Stimulated activated naive CD8-positive, alpha-beta T cell treated with anti-CD3 and anti-CD28 coated beads, Interleukin-15, amount 100 ng/mL, for 72 hours (primary cell): ENCODE measurements at regions not wholly inside any gene's neighbourhood (a gene's known extent, or its start where the extent isn't known, plus 50 kb on each side); places are given as distances from the start of the nearest gene placed in this dataset.

ENCODE experiments used
- ATAC-seq: fragments of 150-1000 bp; cut with Tn5 transposase; 2 replicates; pipeline ENCODE4 v1.10.0; 2021; ENCODE audit warnings: mild to moderate bottlenecking, moderate library complexity
- DNase-seq, 2 donors: peaks; one replicate each; pipeline ENCODE4 v3.0.0; 2021 to 2022
- H3K27ac Mint-ChIP-seq, 2 donors: one replicate each; pipeline ENCODE4 v1.8.0; 2022; ENCODE audit warnings: mild to moderate bottlenecking in 2 of 2, mixed read lengths in 2 of 2, moderate library complexity in 2 of 2
- H3K27me3 Mint-ChIP-seq: one replicate; pipeline ENCODE4 v1.8.0; 2022; ENCODE audit warnings: mixed read lengths
- H3K4me1 Mint-ChIP-seq: one replicate; pipeline ENCODE4 v1.8.0; 2022; ENCODE audit warnings: mild to moderate bottlenecking, mixed read lengths
- H3K4me3 Mint-ChIP-seq, 2 donors: one replicate each; pipeline ENCODE4 v1.8.0; 2022; ENCODE audit warnings: mild to moderate bottlenecking in 2 of 2, mixed read lengths in 2 of 2, moderate library complexity in 1 of 2
- H3K9me3 Mint-ChIP-seq, 2 donors: one replicate each; pipeline ENCODE4 v1.8.0; 2022; ENCODE audit warnings: mixed read lengths in 2 of 2

- DNase-seq: no peak
- no peak overlapping the region for H3K4me3 Mint-ChIP-seq
- ATAC-seq: no peak
- no peaks in the 10 kb centered on the region for H3K9me3 Mint-ChIP-seq
- H3K27ac Mint-ChIP-seq: no peak overlapping the region
- no peaks in the 10 kb centered on the region for H3K4me1 Mint-ChIP-seq
- peaks cover 11% of the 10 kb centered on the region for H3K27me3 Mint-ChIP-seq
These were observed 98.7 kb upstream of the KIT start for GRCh38 chr4:54558889-54559677.

GRCh38 chr4:54560513-54560912 lies 97.2 kb upstream of the KIT start:
- Mint-ChIP-seq H3K4me3 (no peak overlapping the region), H3K4me1 (no peaks in the 10 kb centered on the region), H3K9me3 (no peaks in the 10 kb centered on the region), H3K27ac (no peak overlapping the region), H3K27me3 (peaks cover 11% of the 10 kb centered on the region)
- DNase-seq (no peak), ATAC-seq (no peak)

GRCh38 chr4:54561940-54562339 lies 95.8 kb upstream of the KIT start:
- Mint-ChIP-seq H3K4me3 (no peak overlapping the region), H3K9me3 (no peaks in the 10 kb centered on the region), H3K4me1 (peaks cover 9% of the 10 kb centered on the region), H3K27me3 (peaks cover 11% of the 10 kb centered on the region), H3K27ac (no peak overlapping the region)
- ATAC-seq (no peak), DNase-seq (no peak)

GRCh38 chr4:54566608-54567007 lies 91.1 kb upstream of the KIT start:
- H3K27ac Mint-ChIP-seq: peak overlapping the region in 1 of 2 donors; percentile 62
- ATAC-seq (no peak), DNase-seq (no peak)
- no peaks in the 10 kb centered on the region for H3K9me3 Mint-ChIP-seq
- peaks cover 10% of the 10 kb centered on the region for H3K4me1 Mint-ChIP-seq
- H3K4me3 Mint-ChIP-seq: no peak overlapping the region
- peaks cover 4% of the 10 kb centered on the region for H3K27me3 Mint-ChIP-seq

- no peak for ATAC-seq
- H3K27ac Mint-ChIP-seq: no peak overlapping the region
These were observed 90.4 kb upstream of the KIT start for GRCh38 chr4:54567327-54567726.

GRCh38 chr4:54568184-54568583 lies 89.6 kb upstream of the KIT start:
- H3K4me3 Mint-ChIP-seq: no peak overlapping the region
- H3K4me1 Mint-ChIP-seq: peaks cover 10% of the 10 kb centered on the region
- no peak for DNase-seq
- H3K9me3 Mint-ChIP-seq: no peaks in the 10 kb centered on the region
- ATAC-seq: no peak
- peaks cover 6% of the 10 kb centered on the region for H3K27me3 Mint-ChIP-seq
- H3K27ac Mint-ChIP-seq: no peak overlapping the region

More at GRCh38 chr4:54567327-54567726, 90.4 kb upstream of the KIT start:
- peaks cover 6% of the 10 kb centered on the region for H3K27me3 Mint-ChIP-seq
- no peak overlapping the region for H3K4me3 Mint-ChIP-seq
- no peaks in the 10 kb centered on the region for H3K9me3 Mint-ChIP-seq
- DNase-seq: no peak
- H3K4me1 Mint-ChIP-seq: peaks cover 10% of the 10 kb centered on the region

GRCh38 chr4:54570822-54571221 lies 86.9 kb upstream of the KIT start:
- Mint-ChIP-seq H3K27me3 (peaks cover 14% of the 10 kb centered on the region), H3K9me3 (no peaks in the 10 kb centered on the region), H3K4me3 (no peak overlapping the region), H3K4me1 (peaks cover 10% of the 10 kb centered on the region), H3K27ac (peak overlapping the region in 1 of 2 donors; percentile 70)
- DNase-seq (no peak), ATAC-seq (no peak)

GRCh38 chr4:54571293-54572151 lies 86.2 kb upstream of the KIT start:
- Mint-ChIP-seq H3K27me3 (peaks cover 14% of the 10 kb centered on the region), H3K4me1 (peaks cover 5% of the 10 kb centered on the region), H3K4me3 (no peak overlapping the region), H3K9me3 (no peaks in the 10 kb centered on the region), H3K27ac (peak overlapping the region in 1 of 2 donors; percentile 39)
- DNase-seq: no peak
- ATAC-seq: no peak

- no peak overlapping the region for H3K4me3 Mint-ChIP-seq
- DNase-seq (no peak), ATAC-seq (no peak)
- H3K9me3 Mint-ChIP-seq: no peaks in the 10 kb centered on the region
- H3K4me1 Mint-ChIP-seq: no peaks in the 10 kb centered on the region
- H3K27me3 Mint-ChIP-seq: peaks cover 14% of the 10 kb centered on the region
- no peak overlapping the region for H3K27ac Mint-ChIP-seq
These were observed 85.6 kb upstream of the KIT start for GRCh38 chr4:54572152-54572542.

- Mint-ChIP-seq H3K27me3 (peaks cover 25% of the 10 kb centered on the region), H3K4me1 (no peaks in the 10 kb centered on the region), H3K27ac (no peak overlapping the region), H3K9me3 (no peaks in the 10 kb centered on the region), H3K4me3 (no peak overlapping the region)
- DNase-seq (no peak), ATAC-seq (no peak)
These were observed 83.3 kb upstream of the KIT start for GRCh38 chr4:54574500-54574899.

- peaks cover 33% of the 10 kb centered on the region for H3K27me3 Mint-ChIP-seq
- no peaks in the 10 kb centered on the region for H3K4me1 Mint-ChIP-seq
- no peaks in the 10 kb centered on the region for H3K9me3 Mint-ChIP-seq
- DNase-seq (no peak), ATAC-seq (no peak)
- no peak overlapping the region for H3K27ac Mint-ChIP-seq
- no peak overlapping the region for H3K4me3 Mint-ChIP-seq
These were observed 81.8 kb upstream of the KIT start for GRCh38 chr4:54575919-54576318.

GRCh38 chr4:54581807-54582206 lies 76.0 kb upstream of the KIT start:
- no peaks in the 10 kb centered on the region for H3K4me1 Mint-ChIP-seq
- ATAC-seq: no peak
- no peak for DNase-seq
- H3K27me3 Mint-ChIP-seq: peaks cover 33% of the 10 kb centered on the region
- H3K4me3 Mint-ChIP-seq: no peak overlapping the region
- no peaks in the 10 kb centered on the region for H3K9me3 Mint-ChIP-seq
- no peak overlapping the region for H3K27ac Mint-ChIP-seq

GRCh38 chr4:54585321-54586000 lies 72.3 kb upstream of the KIT start:
- no peak for DNase-seq
- peaks cover 15% of the 10 kb centered on the region for H3K27me3 Mint-ChIP-seq
- no peaks in the 10 kb centered on the region for H3K4me1 Mint-ChIP-seq
- no peak for ATAC-seq
- H3K27ac Mint-ChIP-seq: no peak overlapping the region
- H3K9me3 Mint-ChIP-seq: no peaks in the 10 kb centered on the region
- H3K4me3 Mint-ChIP-seq: no peak overlapping the region

GRCh38 chr4:54586320-54586955 lies 71.3 kb upstream of the KIT start:
- Mint-ChIP-seq H3K27me3 (peaks cover 22% of the 10 kb centered on the region), H3K27ac (no peak overlapping the region), H3K4me1 (no peaks in the 10 kb centered on the region), H3K4me3 (no peak overlapping the region), H3K9me3 (no peaks in the 10 kb centered on the region)
- DNase-seq (no peak), ATAC-seq (no peak)

- DNase-seq: no peak
- H3K27me3 Mint-ChIP-seq: peaks cover 22% of the 10 kb centered on the region
- ATAC-seq: no peak
- no peaks in the 10 kb centered on the region for H3K9me3 Mint-ChIP-seq
- no peaks in the 10 kb centered on the region for H3K4me1 Mint-ChIP-seq
- no peak overlapping the region for H3K4me3 Mint-ChIP-seq
- no peak overlapping the region for H3K27ac Mint-ChIP-seq
These were observed 70.5 kb upstream of the KIT start for GRCh38 chr4:54587107-54587891.
